Stimulated activated naive B cell treated with anti-CD40 and anti-IgM and Interleukin-4, amounts not matched to agents 10 μg/mL and 1 μg/mL and 100 μg/mL, for 72 hours (primary cell): ENCODE measurements at regions not wholly inside any gene's neighbourhood (a gene's known extent, or its start where the extent isn't known, plus 50 kb on each side); places are given as distances from the start of the nearest gene placed in this dataset.

Experiments
- ATAC-seq, 2 donors: fragments of 150-1000 bp; cut with Tn5 transposase; replicated peaks; 2 replicates each; pipeline ENCODE4 v1.10.0; 2021; ENCODE audit warnings: moderate library complexity in 1 of 2
- DNase-seq: peaks from one replicate; pipeline ENCODE4 v3.0.0; 2021
- H3K27ac Mint-ChIP-seq: one replicate; pipeline ENCODE4 v1.8.0; 2022; ENCODE audit warnings: mild to moderate bottlenecking, mixed read lengths
- H3K27me3 Mint-ChIP-seq, 2 donors: one replicate each; pipeline ENCODE4 v1.8.0; 2022; ENCODE audit warnings: mixed read lengths in 2 of 2
- H3K36me3 Mint-ChIP-seq, 2 donors: one replicate each; pipeline ENCODE4 v1.8.0; 2022; ENCODE audit warnings: mixed read lengths in 2 of 2, mild to moderate bottlenecking in 1 of 2
- H3K4me1 Mint-ChIP-seq, 2 donors: one replicate each; pipeline ENCODE4 v1.8.0; 2022; ENCODE audit warnings: mixed read lengths in 2 of 2, mild to moderate bottlenecking in 1 of 2
- H3K4me3 Mint-ChIP-seq, 2 donors: one replicate each; pipeline ENCODE4 v1.8.0; 2022; ENCODE audit warnings: mild to moderate bottlenecking in 2 of 2, mixed read lengths in 2 of 2, moderate library complexity in 1 of 2
- H3K9me3 Mint-ChIP-seq, 2 donors: one replicate each; pipeline ENCODE4 v1.8.0; 2022; ENCODE audit warnings: mixed read lengths in 2 of 2, mild to moderate bottlenecking in 1 of 2

- H3K27ac Mint-ChIP-seq: no peak overlapping the region
- H3K27me3 Mint-ChIP-seq: no peaks in the 10 kb centered on the region
- H3K9me3 Mint-ChIP-seq: no peaks in the 10 kb centered on the region
- no peaks in the 10 kb centered on the region for H3K36me3 Mint-ChIP-seq
- H3K4me1 Mint-ChIP-seq: no peaks in the 10 kb centered on the region
- no peak overlapping the region for H3K4me3 Mint-ChIP-seq
- DNase-seq (no peak), ATAC-seq (no peak)
These were observed 114.1 kb upstream of the FIGN start for GRCh38 chr2:163849756-163850435.

GRCh38 chr2:163838890-163839289, 103.1 kb upstream of the FIGN start:
- Mint-ChIP-seq H3K4me3 (no peak overlapping the region), H3K27me3 (no peaks in the 10 kb centered on the region), H3K4me1 (no peaks in the 10 kb centered on the region), H3K36me3 (no peaks in the 10 kb centered on the region), H3K9me3 (no peaks in the 10 kb centered on the region), H3K27ac (no peak overlapping the region)
- DNase-seq (no peak), ATAC-seq (no peak)

- H3K4me1 Mint-ChIP-seq: no peaks in the 10 kb centered on the region
- no peak for ATAC-seq
- H3K4me3 Mint-ChIP-seq: no peak overlapping the region
- H3K27ac Mint-ChIP-seq: no peak overlapping the region
- DNase-seq: no peak
- H3K36me3 Mint-ChIP-seq: no peaks in the 10 kb centered on the region
- no peaks in the 10 kb centered on the region for H3K9me3 Mint-ChIP-seq
- H3K27me3 Mint-ChIP-seq: no peaks in the 10 kb centered on the region
These were observed 100.4 kb upstream of the FIGN start for GRCh38 chr2:163836167-163836566.

GRCh38 chr2:163834841-163835240, 99.0 kb upstream of the FIGN start:
- H3K36me3 Mint-ChIP-seq: no peaks in the 10 kb centered on the region
- no peaks in the 10 kb centered on the region for H3K4me1 Mint-ChIP-seq
- DNase-seq (no peak), ATAC-seq (no peak)
- no peak overlapping the region for H3K4me3 Mint-ChIP-seq
- H3K27ac Mint-ChIP-seq: no peak overlapping the region
- no peaks in the 10 kb centered on the region for H3K9me3 Mint-ChIP-seq
- no peaks in the 10 kb centered on the region for H3K27me3 Mint-ChIP-seq

- no peak overlapping the region for H3K4me3 Mint-ChIP-seq
- H3K27ac Mint-ChIP-seq: no peak overlapping the region
- H3K27me3 Mint-ChIP-seq: no peaks in the 10 kb centered on the region
- no peak for ATAC-seq
- DNase-seq: no peak
- H3K4me1 Mint-ChIP-seq: no peaks in the 10 kb centered on the region
- H3K9me3 Mint-ChIP-seq: no peaks in the 10 kb centered on the region
- H3K36me3 Mint-ChIP-seq: no peaks in the 10 kb centered on the region
These were observed 98.4 kb upstream of the FIGN start for GRCh38 chr2:163834221-163834620.

- H3K4me1 Mint-ChIP-seq: no peaks in the 10 kb centered on the region
- ATAC-seq (no peak), DNase-seq (no peak)
- H3K27me3 Mint-ChIP-seq: no peaks in the 10 kb centered on the region
- H3K9me3 Mint-ChIP-seq: peaks cover 2 to 8% of the 10 kb centered on the region in 2 donors
- H3K4me3 Mint-ChIP-seq: no peak overlapping the region
- H3K27ac Mint-ChIP-seq: no peak overlapping the region
- H3K36me3 Mint-ChIP-seq: no peaks in the 10 kb centered on the region
These were observed 93.0 kb upstream of the FIGN start for GRCh38 chr2:163828771-163829170.

GRCh38 chr2:163822033-163822432, 86.2 kb upstream of the FIGN start:
- DNase-seq: no peak
- H3K27me3 Mint-ChIP-seq: no peaks in the 10 kb centered on the region
- H3K9me3 Mint-ChIP-seq: peaks cover 7 to 12% of the 10 kb centered on the region in 2 donors
- no peak overlapping the region for H3K4me3 Mint-ChIP-seq
- no peaks in the 10 kb centered on the region for H3K4me1 Mint-ChIP-seq
- no peak for ATAC-seq
- H3K36me3 Mint-ChIP-seq: no peaks in the 10 kb centered on the region
- no peak overlapping the region for H3K27ac Mint-ChIP-seq

- DNase-seq (no peak), ATAC-seq (no peak)
- H3K4me3 Mint-ChIP-seq: no peak overlapping the region
- H3K27ac Mint-ChIP-seq: no peak overlapping the region
- H3K27me3 Mint-ChIP-seq: no peaks in the 10 kb centered on the region
- H3K4me1 Mint-ChIP-seq: no peaks in the 10 kb centered on the region
- no peaks in the 10 kb centered on the region for H3K36me3 Mint-ChIP-seq
- H3K9me3 Mint-ChIP-seq: peaks cover 4 to 6% of the 10 kb centered on the region in 2 donors
These were observed 77.2 kb upstream of the FIGN start for GRCh38 chr2:163812926-163813520.

- peaks cover 0 to 3% of the 10 kb centered on the region in 2 donors for H3K9me3 Mint-ChIP-seq
- no peaks in the 10 kb centered on the region for H3K27me3 Mint-ChIP-seq
- H3K4me3 Mint-ChIP-seq: no peak overlapping the region
- DNase-seq (no peak), ATAC-seq (no peak)
- no peaks in the 10 kb centered on the region for H3K36me3 Mint-ChIP-seq
- no peak overlapping the region for H3K27ac Mint-ChIP-seq
- H3K4me1 Mint-ChIP-seq: no peaks in the 10 kb centered on the region
These were observed 72.6 kb upstream of the FIGN start for GRCh38 chr2:163808406-163808805.

GRCh38 chr2:163802284-163802683, 66.5 kb upstream of the FIGN start:
- no peaks in the 10 kb centered on the region for H3K27me3 Mint-ChIP-seq
- H3K9me3 Mint-ChIP-seq: no peaks in the 10 kb centered on the region
- DNase-seq: no peak
- H3K27ac Mint-ChIP-seq: no peak overlapping the region
- no peaks in the 10 kb centered on the region for H3K4me1 Mint-ChIP-seq
- no peak overlapping the region for H3K4me3 Mint-ChIP-seq
- no peaks in the 10 kb centered on the region for H3K36me3 Mint-ChIP-seq
- no peak for ATAC-seq

GRCh38 chr2:163801486-163801885, 65.7 kb upstream of the FIGN start:
- no peaks in the 10 kb centered on the region for H3K36me3 Mint-ChIP-seq
- no peaks in the 10 kb centered on the region for H3K9me3 Mint-ChIP-seq
- DNase-seq: no peak
- no peak for ATAC-seq
- H3K27me3 Mint-ChIP-seq: no peaks in the 10 kb centered on the region
- no peak overlapping the region for H3K4me3 Mint-ChIP-seq
- no peak overlapping the region for H3K27ac Mint-ChIP-seq
- no peaks in the 10 kb centered on the region for H3K4me1 Mint-ChIP-seq

- H3K4me1 Mint-ChIP-seq: no peaks in the 10 kb centered on the region
These were observed 65.2 kb upstream of the FIGN start for GRCh38 chr2:163800951-163801381.

GRCh38 chr2:163799807-163800206, 64.0 kb upstream of the FIGN start:
- Mint-ChIP-seq H3K9me3 (no peaks in the 10 kb centered on the region), H3K27ac (no peak overlapping the region), H3K4me3 (no peak overlapping the region), H3K36me3 (no peaks in the 10 kb centered on the region), H3K4me1 (no peaks in the 10 kb centered on the region), H3K27me3 (no peaks in the 10 kb centered on the region)
- DNase-seq: no peak
- no peak for ATAC-seq

More at GRCh38 chr2:163800951-163801381, 65.2 kb upstream of the FIGN start:
- no peak overlapping the region for H3K27ac Mint-ChIP-seq
- H3K9me3 Mint-ChIP-seq: no peaks in the 10 kb centered on the region
- no peaks in the 10 kb centered on the region for H3K36me3 Mint-ChIP-seq
- ATAC-seq: no peak
- no peaks in the 10 kb centered on the region for H3K27me3 Mint-ChIP-seq
- DNase-seq: no peak
- H3K4me3 Mint-ChIP-seq: no peak overlapping the region

GRCh38 chr2:163794635-163795034, 58.8 kb upstream of the FIGN start:
- no peak overlapping the region for H3K4me3 Mint-ChIP-seq
- no peak for DNase-seq
- H3K36me3 Mint-ChIP-seq: no peaks in the 10 kb centered on the region
- H3K9me3 Mint-ChIP-seq: peaks cover 0 to 3% of the 10 kb centered on the region in 2 donors
- no peaks in the 10 kb centered on the region for H3K27me3 Mint-ChIP-seq
- ATAC-seq: no peak
- H3K27ac Mint-ChIP-seq: no peak overlapping the region
- H3K4me1 Mint-ChIP-seq: no peaks in the 10 kb centered on the region
